H9 (cell line): ENCODE measurements at regions not wholly inside any gene's neighbourhood (a gene's known extent, or its start where the extent isn't known, plus 50 kb on each side); places are given as distances from the start of the nearest gene placed in this dataset.

ENCODE experiments used
- DNase-seq: peaks from one replicate; pipeline ENCODE4 v3.0.0-alpha.2; 2017
- H2AFZ ChIP-seq: one replicate; pipeline ENCODE4 v1.6.1; 2013; ENCODE audit warnings: mild to moderate bottlenecking, low read length, control low read depth, moderate library complexity
- H2AK5ac ChIP-seq: 2 replicates; pipeline ENCODE4 v1.6.1; 2013; ENCODE audit warnings: low read length, control low read depth, mixed read lengths; ENCODE audit not compliant: insufficient read length
- H2BK120ac ChIP-seq: one replicate; pipeline ENCODE4 v1.6.1; 2013; ENCODE audit warnings: low read depth, mild to moderate bottlenecking, low read length, control low read depth, inconsistent platforms; ENCODE audit not compliant: poor library complexity, severe bottlenecking
- H2BK12ac ChIP-seq: 2 replicates; pipeline ENCODE4 v1.6.1; 2013; ENCODE audit warnings: low read length, control low read depth, mixed read lengths, low read depth; ENCODE audit not compliant: insufficient read length
- H2BK15ac ChIP-seq: 2 replicates; pipeline ENCODE4 v1.6.1; 2013; ENCODE audit warnings: low read depth, low read length, control low read depth
- H2BK20ac ChIP-seq: one replicate; pipeline ENCODE4 v1.6.1; 2013; ENCODE audit warnings: low read depth, mild to moderate bottlenecking, low read length, control low read depth, inconsistent platforms; ENCODE audit not compliant: poor library complexity, severe bottlenecking
- H2BK5ac ChIP-seq: 2 replicates; pipeline ENCODE4 v1.6.1; 2013; ENCODE audit warnings: low read length, control low read depth, mixed read lengths; ENCODE audit not compliant: insufficient read length
- H3K14ac ChIP-seq: 2 replicates; pipeline ENCODE4 v1.6.1; 2013; ENCODE audit warnings: low read length, control low read depth; ENCODE audit not compliant: insufficient read depth
- H3K18ac ChIP-seq: 2 replicates; pipeline ENCODE4 v1.6.1; 2013; ENCODE audit warnings: low read depth, mild to moderate bottlenecking, mixed read lengths, low read length, control low read depth; ENCODE audit not compliant: insufficient read length
- H3K23ac ChIP-seq: 2 replicates; pipeline ENCODE4 v1.6.1; 2013; ENCODE audit warnings: low read length, control low read depth, mixed read lengths, low read depth; ENCODE audit not compliant: insufficient read length
- H3K23me2 ChIP-seq: 2 replicates; pipeline ENCODE4 v1.6.1; 2013; ENCODE audit warnings: low read depth, mild to moderate bottlenecking, mixed read lengths, low read length, control low read depth; ENCODE audit not compliant: insufficient read length, poor library complexity, severe bottlenecking
- H3K27ac ChIP-seq: 2 replicates; pipeline ENCODE4 v1.5.1; 2013; ENCODE audit warnings: low read length, control low read depth, mixed read lengths, low read depth; ENCODE audit not compliant: insufficient read length
- H3K27me3 ChIP-seq: 2 replicates; pipeline ENCODE4 v1.6.1; 2013; ENCODE audit warnings: low read length, control low read depth, inconsistent platforms; ENCODE audit not compliant: insufficient read depth
- H3K4ac ChIP-seq: 2 replicates; pipeline ENCODE4 v1.6.1; 2013; ENCODE audit warnings: low read depth, mild to moderate bottlenecking, control low read depth, inconsistent platforms, low read length, moderate library complexity
- H3K4me1 ChIP-seq: 2 replicates; pipeline ENCODE4 v1.6.1; 2013; ENCODE audit warnings: low read length, control low read depth, inconsistent platforms; ENCODE audit not compliant: insufficient read depth
- H3K4me2 ChIP-seq: 2 replicates; pipeline ENCODE4 v1.6.1; 2013; ENCODE audit warnings: low read length, control low read depth, mixed read lengths; ENCODE audit not compliant: insufficient read length, insufficient read depth
- H3K56ac ChIP-seq: 2 replicates; pipeline ENCODE4 v1.6.1; 2013; ENCODE audit warnings: low read depth, mild to moderate bottlenecking, mixed read lengths, low read length, control low read depth; ENCODE audit not compliant: insufficient read length
- H3K79me1 ChIP-seq: 2 replicates; pipeline ENCODE4 v1.6.1; 2013; ENCODE audit warnings: low read depth, mild to moderate bottlenecking, moderate library complexity, low read length, control low read depth, inconsistent platforms; ENCODE audit not compliant: insufficient read depth, poor library complexity, severe bottlenecking
- H3K79me2 ChIP-seq: 2 replicates; pipeline ENCODE4 v1.6.1; 2013; ENCODE audit warnings: low read length, control low read depth, inconsistent platforms; ENCODE audit not compliant: insufficient read depth
- H3K9ac ChIP-seq: 2 replicates; pipeline ENCODE4 v1.6.1; 2013; ENCODE audit warnings: low read length, control low read depth, mixed read lengths; ENCODE audit not compliant: insufficient read length; ENCODE audit errors: extremely low read depth
- H3K9me3 ChIP-seq: one replicate; pipeline ENCODE4 v1.6.1; 2013; ENCODE audit warnings: low read depth, low read length, inconsistent platforms; ENCODE audit not compliant: control insufficient read depth
- H3T11ph ChIP-seq: one replicate; pipeline ENCODE4 v1.6.1; 2013; ENCODE audit warnings: mild to moderate bottlenecking, low read length, control low read depth, inconsistent platforms
- H4K20me1 ChIP-seq: one replicate; pipeline ENCODE4 v1.6.1; 2013; ENCODE audit not compliant: control insufficient read depth, insufficient read length, insufficient read depth
- H4K5ac ChIP-seq: 2 replicates; pipeline ENCODE4 v1.6.1; 2013; ENCODE audit warnings: low read depth, mild to moderate bottlenecking, mixed read lengths, low read length, control low read depth; ENCODE audit not compliant: insufficient read length
- H4K8ac ChIP-seq: replicated peaks from 2 replicates; pipeline ENCODE4 v1.6.1; 2013; ENCODE audit warnings: low read length, control low read depth, mixed read lengths, low read depth; ENCODE audit not compliant: insufficient read length
- H4K91ac ChIP-seq: 2 replicates; pipeline ENCODE4 v1.6.1; 2013; ENCODE audit warnings: low read depth, mild to moderate bottlenecking, moderate library complexity, mixed read lengths, low read length, control low read depth; ENCODE audit not compliant: insufficient read length
- H3K27ac Mint-ChIP-seq, 3 experiments: 2 replicates in 2 of 3; 3 replicates in 1 of 3; pipeline ENCODE4 v1.8.0; 2020 to 2021; ENCODE audit warnings: mixed read lengths in 3 of 3, mild to moderate bottlenecking in 1 of 3, moderate library complexity in 1 of 3
- H3K27me3 Mint-ChIP-seq: 2 replicates; pipeline ENCODE4 v1.8.0; 2021; ENCODE audit warnings: low read depth, mild to moderate bottlenecking, moderate library complexity, mixed read lengths
- H3K36me3 Mint-ChIP-seq, 3 experiments: 2 replicates in 2 of 3; 3 replicates in 1 of 3; pipeline ENCODE4 v1.8.0; 2020 to 2021; ENCODE audit warnings: low read depth in 3 of 3, mixed read lengths in 3 of 3; ENCODE audit not compliant: insufficient read depth in 1 of 3
- H3K4me1 Mint-ChIP-seq, 2 experiments: 2 replicates each; pipeline ENCODE4 v1.8.0; 2020; ENCODE audit warnings: mixed read lengths in 2 of 2
- H3K4me3 Mint-ChIP-seq, 2 experiments: 2 replicates in 1 of 2; 3 replicates in 1 of 2; pipeline ENCODE4 v1.8.0; 2020 to 2021; ENCODE audit warnings: mild to moderate bottlenecking in 2 of 2, mixed read lengths in 2 of 2, moderate library complexity in 1 of 2
- H3K9me3 Mint-ChIP-seq, 2 experiments: 2 replicates in 1 of 2; 3 replicates in 1 of 2; pipeline ENCODE4 v1.8.0; 2020; ENCODE audit warnings: mild to moderate bottlenecking in 2 of 2, mixed read lengths in 2 of 2, moderate library complexity in 1 of 2
- WGBS: extraction: QIAGEN DNeasy Blood & Tissue Kit; methylation state at CpG from one replicate; pipeline ENCODE4 v1.1.7; 2013; ENCODE audit warnings: missing lambda C conversion rate, low lambda C conversion rate, mixed read lengths; ENCODE audit not compliant: insufficient read length; ENCODE audit errors: extremely low coverage; 5-methylcytosine and 5-hydroxymethylcytosine counted together
- TF ChIP-seq, protein P1 (sequence below): fragments of 200-600 bp; sonication (generic); conservative IDR thresholded peaks from 3 replicates; pipeline ENCODE4 v1.8.0; 2021; ENCODE audit warnings: antibody characterized with exemption, mild to moderate bottlenecking

DNA sequence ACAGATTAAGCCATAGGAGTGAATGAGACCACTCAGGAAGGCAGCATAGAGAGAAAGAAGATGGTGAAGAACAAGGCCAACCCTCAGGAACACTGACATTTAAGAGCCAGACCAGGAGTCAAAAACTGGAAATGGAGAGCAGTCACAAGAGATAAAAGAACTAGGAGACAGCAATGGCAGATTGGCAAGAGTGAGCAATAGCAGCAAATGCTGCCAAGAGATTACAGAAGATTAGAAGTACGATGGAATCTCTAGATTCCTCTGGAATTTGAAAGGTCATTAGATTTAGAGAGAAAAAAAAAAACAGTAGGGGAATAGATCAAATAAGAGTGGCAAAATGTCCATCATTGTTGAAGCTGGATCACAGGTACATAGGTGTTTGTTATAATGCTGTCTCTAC lies 73.4 kb upstream of the SLC44A1 start:
- H3K23me2 ChIP-seq: no peaks in the 10 kb centered on the region
- H3K79me1 ChIP-seq: no peaks in the 10 kb centered on the region
- H2AFZ ChIP-seq: no peak overlapping the region
- WGBS: no CpG with 5 or more reads among the region's 1 CpG
- H4K91ac ChIP-seq: no peak overlapping the region
- no peak overlapping the region for H4K5ac ChIP-seq
- no peak overlapping the region for H3K56ac ChIP-seq
- H3K4me2 ChIP-seq: no peak overlapping the region
- Mint-ChIP-seq H3K4me1 (peaks cover 32 to 33% of the 10 kb centered on the region in 2 experiments), H3K4me3 (no peak overlapping the region), H3K36me3 (no peaks in the 10 kb centered on the region), H3K27me3 (no peaks in the 10 kb centered on the region), H3K27ac (no peak overlapping the region), H3K9me3 (no peaks in the 10 kb centered on the region)
- H3K79me2 ChIP-seq: no peaks in the 10 kb centered on the region
- H3K27ac ChIP-seq: no peak overlapping the region
- no peak overlapping the region for H3T11ph ChIP-seq
- no peak overlapping the region for H2BK12ac ChIP-seq
- no peak overlapping the region for H3K4ac ChIP-seq
- TF ChIP-seq, protein P1, sequence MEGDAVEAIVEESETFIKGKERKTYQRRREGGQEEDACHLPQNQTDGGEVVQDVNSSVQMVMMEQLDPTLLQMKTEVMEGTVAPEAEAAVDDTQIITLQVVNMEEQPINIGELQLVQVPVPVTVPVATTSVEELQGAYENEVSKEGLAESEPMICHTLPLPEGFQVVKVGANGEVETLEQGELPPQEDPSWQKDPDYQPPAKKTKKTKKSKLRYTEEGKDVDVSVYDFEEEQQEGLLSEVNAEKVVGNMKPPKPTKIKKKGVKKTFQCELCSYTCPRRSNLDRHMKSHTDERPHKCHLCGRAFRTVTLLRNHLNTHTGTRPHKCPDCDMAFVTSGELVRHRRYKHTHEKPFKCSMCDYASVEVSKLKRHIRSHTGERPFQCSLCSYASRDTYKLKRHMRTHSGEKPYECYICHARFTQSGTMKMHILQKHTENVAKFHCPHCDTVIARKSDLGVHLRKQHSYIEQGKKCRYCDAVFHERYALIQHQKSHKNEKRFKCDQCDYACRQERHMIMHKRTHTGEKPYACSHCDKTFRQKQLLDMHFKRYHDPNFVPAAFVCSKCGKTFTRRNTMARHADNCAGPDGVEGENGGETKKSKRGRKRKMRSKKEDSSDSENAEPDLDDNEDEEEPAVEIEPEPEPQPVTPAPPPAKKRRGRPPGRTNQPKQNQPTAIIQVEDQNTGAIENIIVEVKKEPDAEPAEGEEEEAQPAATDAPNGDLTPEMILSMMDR: no peak
- no peak overlapping the region for H3K18ac ChIP-seq
- H2BK15ac ChIP-seq: no peak overlapping the region
- no peak for DNase-seq
- H4K8ac ChIP-seq: no peak overlapping the region
- no peak overlapping the region for H3K9ac ChIP-seq
- H2BK20ac ChIP-seq: no peak overlapping the region
- H3K14ac ChIP-seq: no peak overlapping the region
- H2AK5ac ChIP-seq: no peak overlapping the region
- H3K9me3 ChIP-seq: no peaks in the 10 kb centered on the region
- H3K27me3 ChIP-seq: no peaks in the 10 kb centered on the region
- H3K4me1 ChIP-seq: peaks cover 12% of the 10 kb centered on the region; the same call in 1 of the 2 replicates
- no peaks in the 10 kb centered on the region for H4K20me1 ChIP-seq
- H2BK120ac ChIP-seq: no peak overlapping the region
- no peak overlapping the region for H3K23ac ChIP-seq
- no peak overlapping the region for H2BK5ac ChIP-seq
